HL-60 (cell line): ENCODE measurements at regions not wholly inside any gene's neighbourhood (a gene's known extent, or its start where the extent isn't known, plus 50 kb on each side); places are given as distances from the start of the nearest gene placed in this dataset.

Source experiments
- DNase-seq, 2 experiments: peaks; one replicate each; pipeline ENCODE4 v3.0.0-alpha.2; 2010 to 2020; ENCODE audit warnings: low read depth in 1 of 2, low spot score in 1 of 2
- H3K27ac ChIP-seq: fragments of 250-450 bp; sonication (Bioruptor Pico); replicated peaks from 2 replicates; pipeline ENCODE4 v1.5.1; 2020; ENCODE audit warnings: mild to moderate bottlenecking, moderate library complexity
- H3K27me3 ChIP-seq: fragments of 250-450 bp; sonication (Bioruptor Pico); 2 replicates; pipeline ENCODE4 v1.5.1; 2021; ENCODE audit warnings: mild to moderate bottlenecking, moderate library complexity; ENCODE audit not compliant: insufficient read depth, poor library complexity, severe bottlenecking
- H3K4me3 ChIP-seq: replicated peaks from 2 replicates; pipeline ENCODE4 v1.5.1; 2011; ENCODE audit warnings: mild to moderate bottlenecking, control low read depth, low read length; ENCODE audit not compliant: insufficient read depth
- CTCF ChIP-seq: IDR thresholded peaks from one replicate; pipeline ENCODE4 v1.5.1; 2011; ENCODE audit warnings: low read length, control low read depth, inconsistent platforms; ENCODE audit not compliant: insufficient read depth
- GABPA ChIP-seq: IDR thresholded peaks from 2 replicates; pipeline ENCODE4 v1.6.1; 2012; ENCODE audit warnings: low read depth
- POLR2AphosphoS5 ChIP-seq: IDR thresholded peaks from 2 replicates; pipeline ENCODE4 v1.6.1; 2012; ENCODE audit warnings: low read depth
- REST ChIP-seq: IDR thresholded peaks from 2 replicates; pipeline ENCODE4 v1.6.1; 2012; ENCODE audit warnings: low read depth; ENCODE audit not compliant: insufficient replicate concordance
- SPI1 ChIP-seq: IDR thresholded peaks from 2 replicates; pipeline ENCODE4 v1.6.1; 2012; ENCODE audit warnings: low read depth, mild to moderate bottlenecking, borderline replicate concordance

GRCh38 chr15:39491886-39492490 lies 88.9 kb upstream of the THBS1 start:
- Histone ChIP-seq H3K4me3 (no peak overlapping the region), H3K27me3 (no peaks in the 10 kb centered on the region), H3K27ac (no peak overlapping the region)
- TF ChIP-seq CTCF: no peak
- TF ChIP-seq GABPA: no peak
- TF ChIP-seq POLR2AphosphoS5: no peak
- no peak for TF ChIP-seq SPI1
- TF ChIP-seq REST: no peak
- no peak for DNase-seq

- TF ChIP-seq POLR2AphosphoS5 (no peak), GABPA (no peak), REST (no peak), SPI1 (no peak), CTCF (no peak)
- Histone ChIP-seq H3K27me3 (no peaks in the 10 kb centered on the region), H3K4me3 (no peak overlapping the region), H3K27ac (no peak overlapping the region)
- no peak for DNase-seq
These were observed 87.3 kb upstream of the THBS1 start for GRCh38 chr15:39493424-39494067.

- no peak for DNase-seq
- TF ChIP-seq SPI1 (no peak), REST (no peak)
These were observed 86.4 kb upstream of the THBS1 start for GRCh38 chr15:39494462-39494861.

More at GRCh38 chr15:39494462-39494861, 86.4 kb upstream of the THBS1 start:
- no peak overlapping the region for H3K4me3 ChIP-seq
- H3K27me3 ChIP-seq: no peaks in the 10 kb centered on the region
- no peak overlapping the region for H3K27ac ChIP-seq
